LNCaP clone FGC (cell line): ENCODE measurements at regions not wholly inside any gene's neighbourhood (a gene's known extent, or its start where the extent isn't known, plus 50 kb on each side); places are given as distances from the start of the nearest gene placed in this dataset.

Experiments used
- DNase-seq: peaks from one replicate; pipeline ENCODE4 v3.0.0-alpha.2; 2011; ENCODE audit warnings: low read depth
- H3K4me3 ChIP-seq: 2 replicates; pipeline ENCODE4 v1.5.1; 2011; ENCODE audit warnings: mild to moderate bottlenecking, low read depth, low read length, control low read depth
- TF ChIP-seq, protein P1 (sequence below): IDR thresholded peaks from 2 replicates; pipeline ENCODE4 v1.5.1; 2012; ENCODE audit warnings: mild to moderate bottlenecking; ENCODE audit not compliant: control insufficient read depth, insufficient read depth; ENCODE audit errors: extremely low read depth

GRCh38 chr20:48231253-48231930 lies 446.1 kb upstream of the SULF2 start:
- no peak for DNase-seq
- H3K4me3 ChIP-seq = no peak overlapping the region
- TF ChIP-seq, protein P1, sequence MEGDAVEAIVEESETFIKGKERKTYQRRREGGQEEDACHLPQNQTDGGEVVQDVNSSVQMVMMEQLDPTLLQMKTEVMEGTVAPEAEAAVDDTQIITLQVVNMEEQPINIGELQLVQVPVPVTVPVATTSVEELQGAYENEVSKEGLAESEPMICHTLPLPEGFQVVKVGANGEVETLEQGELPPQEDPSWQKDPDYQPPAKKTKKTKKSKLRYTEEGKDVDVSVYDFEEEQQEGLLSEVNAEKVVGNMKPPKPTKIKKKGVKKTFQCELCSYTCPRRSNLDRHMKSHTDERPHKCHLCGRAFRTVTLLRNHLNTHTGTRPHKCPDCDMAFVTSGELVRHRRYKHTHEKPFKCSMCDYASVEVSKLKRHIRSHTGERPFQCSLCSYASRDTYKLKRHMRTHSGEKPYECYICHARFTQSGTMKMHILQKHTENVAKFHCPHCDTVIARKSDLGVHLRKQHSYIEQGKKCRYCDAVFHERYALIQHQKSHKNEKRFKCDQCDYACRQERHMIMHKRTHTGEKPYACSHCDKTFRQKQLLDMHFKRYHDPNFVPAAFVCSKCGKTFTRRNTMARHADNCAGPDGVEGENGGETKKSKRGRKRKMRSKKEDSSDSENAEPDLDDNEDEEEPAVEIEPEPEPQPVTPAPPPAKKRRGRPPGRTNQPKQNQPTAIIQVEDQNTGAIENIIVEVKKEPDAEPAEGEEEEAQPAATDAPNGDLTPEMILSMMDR = no peak

- no peak overlapping the region for H3K4me3 ChIP-seq
- TF ChIP-seq, protein P1 = no peak
- DNase-seq = no peak
Measured at GRCh38 chr20:48230216-48230615, 444.9 kb upstream of the SULF2 start.

- TF ChIP-seq, protein P1 = no peak
- no peak overlapping the region for H3K4me3 ChIP-seq
- DNase-seq = no peak
Measured at GRCh38 chr20:48227381-48227780, 442.1 kb upstream of the SULF2 start.

DNA sequence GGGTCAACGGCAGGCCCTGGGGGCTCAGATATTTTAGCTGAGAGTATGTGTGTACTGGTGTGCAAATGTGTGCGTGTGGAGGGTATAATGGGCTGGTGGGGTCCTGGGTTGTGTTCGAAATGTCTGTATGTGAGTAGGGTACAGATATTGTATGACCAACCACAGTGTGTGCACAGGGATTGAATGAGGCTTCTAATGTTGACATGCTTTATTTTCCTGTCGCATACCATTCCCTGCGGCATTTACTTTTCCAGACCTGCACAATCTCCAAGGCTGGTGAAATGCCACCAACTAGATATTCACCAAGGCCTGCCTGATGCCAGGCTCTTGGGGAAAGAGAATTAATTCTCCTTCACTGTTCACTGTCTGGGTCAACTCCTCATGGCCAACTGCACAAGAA lies 441.4 kb upstream of the SULF2 start:
- no peak overlapping the region for H3K4me3 ChIP-seq
- no peak for DNase-seq
- TF ChIP-seq, protein P1 = no peak

- no peak for DNase-seq
- TF ChIP-seq, protein P1 = no peak
- H3K4me3 ChIP-seq = no peak overlapping the region
Measured at GRCh38 chr20:48224533-48225050, 439.3 kb upstream of the SULF2 start.

DNA sequence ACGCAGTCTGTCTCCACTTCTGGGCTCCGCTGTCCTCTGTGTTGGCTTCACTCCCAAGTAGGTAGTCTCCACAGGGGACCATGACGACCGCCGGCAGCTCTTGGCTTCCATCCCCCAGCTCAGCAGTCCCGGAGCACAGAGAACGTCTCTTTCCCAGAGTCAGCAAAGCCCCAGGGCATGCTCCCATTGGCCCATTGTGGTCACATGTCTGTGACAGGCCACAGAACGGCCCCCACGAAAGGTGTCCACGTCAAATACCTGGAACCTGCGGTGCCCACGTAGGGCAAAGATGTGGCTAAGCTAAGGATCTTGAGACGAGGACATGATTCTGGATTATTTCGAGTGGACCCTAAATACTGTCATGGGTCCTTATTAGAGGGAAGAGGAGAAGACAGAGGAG lies 438.4 kb upstream of the SULF2 start:
- TF ChIP-seq, protein P1 = no peak
- H3K4me3 ChIP-seq = no peak overlapping the region
- DNase-seq = no peak
